OCI-LY7 (cell line): ENCODE measurements at regions not wholly inside any gene's neighbourhood (a gene's known extent, or its start where the extent isn't known, plus 50 kb on each side); places are given as distances from the start of the nearest gene placed in this dataset.

Experiments used
- EZH2phosphoT487 ChIP-seq: fragments of 200-600 bp; sonication (generic); IDR thresholded peaks from 2 replicates; pipeline ENCODE4 v1.6.1; 2018; ENCODE audit warnings: low read depth, borderline replicate concordance, mild to moderate bottlenecking, mixed run types, antibody characterized with exemption, low read length, moderate library complexity, mixed read lengths
- TF ChIP-seq, protein P1 (sequence below): fragments of 200-600 bp; sonication (generic); conservative IDR thresholded peaks from 2 replicates; pipeline ENCODE4 v1.5.1; 2014; ENCODE audit warnings: mild to moderate bottlenecking, antibody characterized with exemption, low read length, moderate library complexity, mixed read lengths

DNA sequence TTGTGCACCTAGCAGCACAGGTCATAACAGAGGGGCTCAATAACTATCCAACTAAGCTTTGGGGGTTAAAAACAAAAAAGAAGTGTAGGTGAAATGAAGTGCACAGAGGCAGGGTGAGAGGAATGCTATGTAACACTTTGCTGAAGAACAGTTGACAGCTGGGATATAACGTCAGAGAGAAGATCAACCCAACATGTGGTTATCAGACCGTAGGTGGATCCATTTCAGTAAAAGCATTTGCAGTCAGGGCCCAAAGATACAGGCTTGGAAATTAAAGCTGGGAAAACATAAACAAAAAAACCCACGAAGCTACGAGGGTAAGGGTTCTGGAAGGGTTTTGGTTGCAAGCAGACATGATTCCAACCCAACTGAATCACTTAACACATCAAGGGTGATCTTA lies 377.5 kb upstream of the NR2F2 start:
- TF ChIP-seq, protein P1, sequence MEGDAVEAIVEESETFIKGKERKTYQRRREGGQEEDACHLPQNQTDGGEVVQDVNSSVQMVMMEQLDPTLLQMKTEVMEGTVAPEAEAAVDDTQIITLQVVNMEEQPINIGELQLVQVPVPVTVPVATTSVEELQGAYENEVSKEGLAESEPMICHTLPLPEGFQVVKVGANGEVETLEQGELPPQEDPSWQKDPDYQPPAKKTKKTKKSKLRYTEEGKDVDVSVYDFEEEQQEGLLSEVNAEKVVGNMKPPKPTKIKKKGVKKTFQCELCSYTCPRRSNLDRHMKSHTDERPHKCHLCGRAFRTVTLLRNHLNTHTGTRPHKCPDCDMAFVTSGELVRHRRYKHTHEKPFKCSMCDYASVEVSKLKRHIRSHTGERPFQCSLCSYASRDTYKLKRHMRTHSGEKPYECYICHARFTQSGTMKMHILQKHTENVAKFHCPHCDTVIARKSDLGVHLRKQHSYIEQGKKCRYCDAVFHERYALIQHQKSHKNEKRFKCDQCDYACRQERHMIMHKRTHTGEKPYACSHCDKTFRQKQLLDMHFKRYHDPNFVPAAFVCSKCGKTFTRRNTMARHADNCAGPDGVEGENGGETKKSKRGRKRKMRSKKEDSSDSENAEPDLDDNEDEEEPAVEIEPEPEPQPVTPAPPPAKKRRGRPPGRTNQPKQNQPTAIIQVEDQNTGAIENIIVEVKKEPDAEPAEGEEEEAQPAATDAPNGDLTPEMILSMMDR, result no peak
- TF ChIP-seq EZH2phosphoT487, result no peak
